Iris pigment epithelial cell (primary cell): ENCODE measurements at regions not wholly inside any gene's neighbourhood (a gene's known extent, or its start where the extent isn't known, plus 50 kb on each side); places are given as distances from the start of the nearest gene placed in this dataset.

Experiments used
- DNase-seq: peaks from one replicate; pipeline ENCODE4 v3.0.0-alpha.2; 2011; ENCODE audit warnings: low read depth

DNA sequence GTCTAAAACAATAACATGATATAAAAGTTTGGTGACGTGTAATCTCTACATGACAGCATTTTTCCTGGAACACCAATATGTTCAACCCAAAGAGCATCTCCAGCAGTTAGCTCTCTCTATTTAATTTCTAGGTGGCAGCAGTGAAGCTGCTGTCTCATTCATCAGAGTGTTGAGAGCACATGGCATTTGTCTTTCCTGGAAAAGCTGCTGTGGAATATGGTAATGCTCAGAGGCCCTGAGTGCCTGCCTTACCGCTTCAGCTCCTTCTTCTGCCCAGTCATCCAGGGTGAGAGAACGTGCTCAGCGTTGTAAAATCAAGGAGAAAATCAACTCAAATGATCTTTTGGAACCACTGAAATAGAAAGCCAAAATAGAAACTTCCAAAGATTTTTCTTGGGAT lies 640.7 kb downstream of the ADGRL2 start:
- no peak for DNase-seq

DNA sequence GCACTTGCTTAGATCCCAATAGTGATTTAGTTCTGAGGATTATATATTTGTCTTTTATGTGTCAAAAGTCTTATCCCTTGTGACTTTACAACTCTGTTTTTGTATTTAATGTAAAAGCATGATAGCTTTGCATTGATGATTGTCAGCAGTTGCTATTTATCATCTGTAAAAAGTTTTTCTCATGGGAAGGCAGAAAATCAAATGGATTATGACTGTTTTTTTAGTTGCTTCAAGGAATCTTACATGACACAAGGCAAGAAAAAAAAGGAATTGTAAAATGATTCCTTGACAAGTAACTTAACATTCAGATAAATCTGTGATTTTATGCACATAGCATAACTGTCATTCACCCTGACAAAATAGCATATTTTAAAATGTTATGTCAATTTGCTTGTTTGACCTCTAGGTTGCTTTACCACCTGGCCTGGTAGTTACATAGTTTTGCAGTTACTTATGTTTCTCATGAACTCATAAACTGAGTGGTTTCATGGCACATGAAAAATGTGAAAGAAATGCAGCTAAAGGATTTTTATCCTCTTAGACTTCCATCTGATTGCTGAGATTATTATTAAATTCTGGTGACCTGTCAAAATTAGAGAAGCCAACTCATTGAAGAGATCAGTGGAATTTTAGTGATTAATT lies 622.6 kb downstream of the ADGRL2 start:
- DNase-seq, result no peak

DNA sequence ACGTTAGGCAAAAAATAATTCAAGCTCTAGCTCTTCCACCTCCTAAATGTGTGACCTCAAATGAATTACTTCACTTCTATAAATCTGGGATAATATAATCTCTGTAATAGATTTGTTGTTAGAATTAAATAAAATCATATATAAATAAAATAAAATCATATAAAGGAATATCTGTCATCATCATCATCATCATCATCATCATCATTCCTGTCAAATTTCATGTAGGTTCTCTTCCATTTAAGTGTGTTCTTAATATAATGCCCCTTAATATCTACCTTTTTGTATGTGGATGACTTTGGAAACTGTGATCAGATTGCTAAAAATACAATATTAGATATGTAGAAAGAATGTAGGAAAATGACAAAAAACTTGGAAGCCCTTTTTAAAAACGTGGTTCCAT lies 621.0 kb downstream of the ADGRL2 start:
- DNase-seq, result no peak

DNA sequence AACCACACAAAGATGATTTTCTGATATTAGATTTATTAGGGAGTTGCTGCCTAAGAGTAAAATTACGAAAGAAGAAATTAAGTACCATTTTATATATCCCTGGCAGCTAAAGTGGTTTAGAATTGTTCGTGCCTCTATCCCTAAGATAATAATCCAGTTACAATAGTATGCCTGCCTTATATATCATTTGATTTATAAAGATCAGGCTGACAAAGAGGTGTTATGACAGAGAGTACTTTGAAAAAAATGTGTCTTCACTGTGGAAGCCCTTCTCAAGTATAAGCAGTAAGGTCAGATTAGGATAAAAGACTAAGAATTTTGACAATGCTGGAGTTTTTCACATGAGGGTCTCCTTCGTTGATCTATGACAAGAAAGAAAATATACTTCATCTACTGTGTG lies 619.9 kb downstream of the ADGRL2 start:
- DNase-seq, result no peak

DNA sequence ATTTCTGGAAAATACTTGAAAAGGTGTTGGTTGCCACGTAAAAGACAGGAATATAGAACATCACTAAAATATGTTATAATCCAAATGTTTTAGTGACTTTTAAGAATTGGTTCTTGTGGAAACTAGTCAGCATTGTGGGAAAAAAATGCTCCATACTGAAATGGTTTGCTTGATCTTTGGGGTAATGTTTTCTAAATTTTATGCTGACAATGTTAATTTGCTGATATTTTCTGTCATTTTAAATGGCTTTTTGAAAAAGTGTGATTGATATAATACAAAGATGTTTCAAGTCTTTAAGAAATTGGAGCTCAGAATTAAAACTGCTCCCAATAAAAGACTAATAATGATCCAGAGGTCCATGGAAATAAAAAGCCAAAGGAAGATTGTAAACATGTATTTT lies 610.9 kb downstream of the ADGRL2 start:
- DNase-seq, result no peak

DNA sequence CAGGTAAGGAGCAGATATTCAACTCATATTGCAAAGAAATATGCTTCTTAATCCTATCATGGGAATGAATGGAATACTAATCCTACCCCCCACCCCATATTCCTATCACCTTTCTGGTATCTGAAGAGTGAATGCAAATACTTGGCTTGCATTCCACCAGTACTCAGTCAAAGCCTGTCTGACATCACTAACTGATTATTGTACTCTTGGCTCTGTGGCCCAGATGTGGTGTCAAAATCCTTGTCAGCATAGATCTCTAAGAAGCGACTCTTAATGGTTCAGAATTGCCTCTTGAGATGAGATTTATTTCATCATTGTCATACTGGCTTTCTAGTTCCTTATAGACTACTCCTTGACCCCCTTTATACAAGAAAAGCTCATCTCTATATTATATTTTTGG lies 604.6 kb downstream of the ADGRL2 start:
- no peak for DNase-seq

DNA sequence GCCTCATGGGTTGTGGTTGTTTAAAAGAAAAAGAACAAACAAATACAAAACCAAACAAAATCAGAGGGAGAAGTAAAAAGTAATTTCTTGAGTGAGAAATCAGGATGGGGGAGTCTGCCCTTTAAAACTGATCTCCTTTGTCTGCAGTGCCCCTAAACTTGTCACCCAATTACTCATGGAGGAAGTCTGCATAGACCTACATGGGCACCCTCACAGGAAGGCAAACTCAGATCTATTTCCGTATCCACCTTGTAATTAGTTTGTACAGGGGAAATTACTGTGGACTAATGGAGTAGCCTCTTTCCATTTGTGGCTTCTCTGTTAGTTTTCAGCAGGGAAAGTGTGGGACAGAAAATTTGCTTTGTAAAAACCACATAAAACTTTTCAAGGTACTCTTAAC lies 600.4 kb downstream of the ADGRL2 start:
- no peak for DNase-seq

DNA sequence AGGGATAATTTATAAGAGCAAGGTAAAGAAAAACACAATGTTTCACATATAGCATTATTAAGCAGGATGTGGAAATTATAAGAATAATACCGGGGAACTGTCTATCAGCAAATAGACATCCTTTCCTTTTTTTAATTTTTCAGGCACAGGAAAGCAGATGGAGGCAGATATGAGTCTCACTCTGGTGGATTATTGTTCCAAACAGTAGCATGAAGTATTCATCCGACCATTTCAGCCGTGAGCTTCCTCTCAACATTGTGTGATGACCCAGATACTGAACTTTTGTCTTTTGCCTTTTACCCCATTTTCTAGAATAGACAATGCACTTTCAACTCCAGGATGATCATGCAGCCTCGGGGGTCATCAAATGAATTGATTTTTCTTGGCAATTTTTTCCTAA lies 599.8 kb downstream of the ADGRL2 start:
- no peak for DNase-seq

DNA sequence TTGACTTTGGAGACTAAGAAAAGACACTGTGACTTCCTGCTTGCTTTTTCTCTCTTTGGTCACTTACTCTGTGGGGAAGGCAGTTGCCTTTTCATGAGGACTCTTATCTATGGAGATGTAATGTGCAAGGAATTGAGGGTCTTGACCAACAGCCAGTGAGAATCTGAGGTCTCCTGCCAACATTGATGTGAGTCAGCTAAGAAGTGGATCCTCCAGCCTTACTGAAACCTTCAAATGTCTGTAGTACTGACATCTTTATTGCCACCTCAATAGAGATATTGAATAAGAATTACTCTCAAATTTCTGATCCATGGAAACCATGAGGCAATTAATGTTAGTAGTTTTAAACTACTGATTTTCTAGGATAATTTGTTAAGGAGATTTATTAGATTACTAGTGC lies 598.4 kb downstream of the ADGRL2 start:
- peak; percentile 31 for DNase-seq

DNA sequence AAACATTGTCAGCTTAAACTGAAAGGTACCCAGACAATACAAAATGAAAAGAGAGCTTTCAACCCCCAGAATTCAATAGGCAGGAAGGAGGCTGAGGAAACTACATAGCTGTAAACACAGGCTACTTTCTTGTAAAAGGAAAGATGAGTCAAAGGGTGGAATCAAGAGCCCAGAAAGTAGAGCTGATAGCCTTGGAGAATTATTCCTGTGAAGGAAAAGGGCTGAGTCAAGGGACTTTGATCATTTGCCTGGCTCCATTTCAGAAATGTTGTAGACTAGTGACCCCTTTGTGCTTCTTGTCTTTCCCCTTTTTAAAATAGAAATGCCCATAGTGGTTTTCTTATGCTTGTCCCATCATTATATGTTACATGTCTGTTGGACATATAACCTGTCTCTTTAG lies 597.6 kb downstream of the ADGRL2 start:
- peak; percentile 14 for DNase-seq

DNA sequence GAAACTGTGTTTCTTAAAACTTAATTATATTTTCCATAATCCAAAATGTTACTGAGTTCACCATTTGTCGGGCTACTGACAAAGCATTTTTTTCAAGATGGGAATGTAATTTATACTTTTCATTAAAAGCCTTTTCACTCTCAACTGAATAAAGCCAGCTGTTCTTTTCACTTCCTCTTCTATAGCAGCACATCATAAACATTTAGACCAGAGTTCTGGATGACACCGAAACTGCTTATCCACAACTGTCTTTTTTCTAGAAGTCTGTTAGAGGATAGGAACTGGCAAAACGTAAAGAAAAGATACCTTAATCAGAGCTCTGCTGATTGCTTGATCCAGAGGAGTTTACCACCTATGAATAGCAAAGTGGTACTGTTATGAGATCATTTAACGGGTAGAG lies 594.7 kb downstream of the ADGRL2 start:
- DNase-seq, result no peak

DNA sequence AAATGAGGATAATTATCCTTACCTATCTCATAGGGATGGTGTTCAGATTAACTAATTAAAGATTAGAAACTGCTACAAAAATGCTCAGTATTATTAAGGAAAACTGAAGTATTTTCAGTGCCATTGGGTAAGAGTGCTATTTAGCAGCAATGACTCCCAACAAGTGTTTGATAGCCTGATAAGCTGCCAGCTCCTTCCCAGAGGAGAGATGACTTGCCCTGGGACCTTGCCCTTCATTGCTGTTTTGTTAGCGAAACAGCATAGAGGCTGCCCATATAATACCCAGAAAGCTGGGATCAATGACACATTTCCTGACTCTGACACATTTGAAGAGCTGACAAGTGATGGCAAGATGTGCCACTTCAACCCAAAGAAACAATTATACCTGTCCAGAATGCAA lies 592.2 kb downstream of the ADGRL2 start:
- no peak for DNase-seq

DNA sequence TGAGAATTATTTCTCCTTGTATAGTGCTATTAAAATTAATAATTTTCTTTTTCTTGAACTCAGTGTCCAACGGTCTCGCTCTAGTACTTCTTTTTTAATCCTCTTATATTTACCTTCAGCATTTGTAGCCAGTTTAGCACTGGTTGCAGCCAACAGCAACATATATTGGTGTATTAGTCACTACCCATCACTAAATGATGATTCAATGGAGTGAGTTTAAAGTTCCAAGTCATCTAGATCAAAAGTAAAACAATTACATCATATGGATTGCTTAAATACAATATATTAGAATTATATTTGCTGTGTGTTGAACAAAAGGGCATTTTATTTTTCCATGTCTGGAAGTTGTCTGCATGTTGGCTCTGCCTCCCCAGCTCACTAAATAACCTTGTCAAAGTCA lies 591.8 kb downstream of the ADGRL2 start:
- DNase-seq, result peak; percentile 70

DNA sequence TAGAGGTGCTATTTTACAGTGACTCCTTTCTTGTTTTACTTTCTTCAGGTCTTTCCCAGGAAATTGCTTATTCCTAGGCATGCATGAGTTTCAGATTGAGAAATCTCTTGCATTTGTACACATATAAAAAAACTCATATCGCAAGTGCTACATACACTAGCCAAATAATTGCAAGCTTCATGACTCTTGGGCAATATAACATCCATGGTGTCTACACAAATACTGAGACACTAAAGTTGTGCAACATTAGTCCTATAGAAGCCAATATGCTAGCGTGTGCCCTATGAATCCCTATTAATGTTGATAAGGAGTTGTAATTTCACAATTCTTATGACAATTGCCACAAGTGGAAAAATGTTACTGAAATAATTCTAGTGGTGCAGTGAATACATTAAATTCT lies 591.0 kb downstream of the ADGRL2 start:
- DNase-seq, result no peak

DNA sequence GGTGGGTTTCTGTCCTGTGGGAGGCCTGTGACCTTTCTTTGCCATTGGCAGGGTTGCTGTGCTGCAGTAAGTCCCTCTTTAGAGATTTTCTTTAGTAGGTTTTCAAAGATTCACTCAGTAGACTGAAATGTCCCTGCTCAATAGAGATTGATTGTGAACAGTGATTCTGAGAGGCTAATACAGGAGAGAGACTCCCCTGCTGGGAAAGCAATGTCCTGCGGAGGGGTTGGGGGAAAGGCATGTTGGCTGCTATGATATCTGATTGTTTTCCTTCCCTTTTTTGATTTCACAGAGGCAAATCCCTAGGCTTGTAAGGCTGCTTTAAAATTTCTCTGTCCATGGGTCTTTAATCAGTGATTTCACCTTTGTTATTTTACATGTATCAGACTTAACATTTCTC lies 589.9 kb downstream of the ADGRL2 start:
- DNase-seq, result no peak

DNA sequence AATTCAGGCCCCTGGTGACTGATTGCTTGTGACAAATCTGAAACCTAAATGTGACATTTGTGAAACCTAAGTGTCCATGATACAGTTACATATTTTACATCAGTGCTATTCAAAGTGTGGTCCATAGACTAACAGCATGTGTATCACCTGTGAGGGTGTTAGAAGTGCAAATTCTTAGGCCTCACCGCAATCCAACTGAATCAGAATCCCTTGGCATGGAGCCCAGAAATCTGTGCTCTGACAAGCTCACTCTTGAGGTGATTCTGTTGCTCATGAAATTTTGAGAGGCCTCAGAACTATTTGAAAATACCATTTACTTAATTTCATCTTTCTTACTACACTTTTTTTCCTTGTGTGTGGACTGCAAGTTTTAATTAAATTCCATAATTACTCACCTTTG lies 587.9 kb downstream of the ADGRL2 start:
- peak; percentile 66 for DNase-seq

DNA sequence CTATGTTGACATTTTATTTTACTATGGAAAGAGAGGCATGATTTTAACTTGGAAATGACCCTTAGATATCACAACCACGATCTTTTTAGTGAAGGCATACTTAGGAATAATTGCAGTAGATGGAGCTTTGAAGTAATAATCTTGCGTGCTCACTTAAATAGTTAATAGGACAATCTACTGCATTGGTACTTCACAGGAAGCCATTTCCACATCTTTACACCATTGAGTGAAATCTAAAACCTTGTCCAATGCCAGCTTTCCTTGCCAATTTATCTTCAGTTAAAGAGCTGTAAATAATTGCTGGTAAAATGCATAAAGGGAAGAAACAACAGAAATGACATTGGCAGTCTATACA lies 586.3 kb downstream of the ADGRL2 start:
- no peak for DNase-seq

DNA sequence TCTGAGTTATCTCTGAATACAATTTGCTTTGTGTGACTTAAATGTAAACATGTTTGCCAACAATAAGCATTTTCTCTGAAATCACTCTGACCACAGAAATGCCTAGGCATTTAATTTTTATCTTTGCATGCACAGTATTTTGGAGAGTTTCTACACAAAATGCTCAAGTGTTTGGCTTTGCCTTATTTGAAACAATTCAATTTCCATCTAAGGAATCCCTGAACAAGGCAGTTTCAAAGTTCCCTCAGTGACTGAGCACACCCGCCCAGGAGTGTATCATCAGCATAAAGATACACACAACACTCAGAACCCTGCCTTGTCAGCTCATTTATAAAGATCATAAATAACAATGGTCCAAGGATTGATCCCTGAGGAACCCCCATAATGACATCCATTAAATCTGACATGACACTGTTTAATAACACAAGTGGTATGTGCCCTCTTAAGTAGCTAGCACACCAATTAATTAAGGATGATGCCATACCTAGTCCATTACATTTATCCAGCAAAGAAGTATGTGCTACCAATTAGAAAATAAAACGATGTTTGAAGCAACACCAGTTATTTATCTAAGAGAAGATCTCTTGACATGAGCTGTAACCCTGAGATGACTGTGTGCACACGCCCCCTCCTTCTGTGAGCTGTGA lies 585.8 kb downstream of the ADGRL2 start:
- DNase-seq, result no peak

DNA sequence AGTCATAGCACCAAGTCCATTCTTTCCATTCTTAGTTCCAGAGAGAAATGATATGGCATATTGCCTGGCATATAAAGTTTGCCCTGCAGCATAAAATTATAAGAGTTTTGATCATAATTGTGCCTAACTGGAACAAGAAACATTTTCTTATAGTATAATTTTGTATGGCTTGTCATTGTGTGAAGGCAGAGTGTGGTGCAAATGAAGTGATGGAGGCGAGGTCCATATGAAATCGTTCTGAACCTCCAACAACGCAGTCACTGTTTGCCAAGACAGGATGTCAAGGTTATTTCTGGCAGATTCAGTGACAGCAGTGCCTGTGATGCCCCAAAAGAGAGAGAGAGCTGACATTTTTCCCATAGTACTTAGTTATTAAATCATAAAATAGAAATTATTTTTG lies 584.0 kb downstream of the ADGRL2 start:
- no peak for DNase-seq

DNA sequence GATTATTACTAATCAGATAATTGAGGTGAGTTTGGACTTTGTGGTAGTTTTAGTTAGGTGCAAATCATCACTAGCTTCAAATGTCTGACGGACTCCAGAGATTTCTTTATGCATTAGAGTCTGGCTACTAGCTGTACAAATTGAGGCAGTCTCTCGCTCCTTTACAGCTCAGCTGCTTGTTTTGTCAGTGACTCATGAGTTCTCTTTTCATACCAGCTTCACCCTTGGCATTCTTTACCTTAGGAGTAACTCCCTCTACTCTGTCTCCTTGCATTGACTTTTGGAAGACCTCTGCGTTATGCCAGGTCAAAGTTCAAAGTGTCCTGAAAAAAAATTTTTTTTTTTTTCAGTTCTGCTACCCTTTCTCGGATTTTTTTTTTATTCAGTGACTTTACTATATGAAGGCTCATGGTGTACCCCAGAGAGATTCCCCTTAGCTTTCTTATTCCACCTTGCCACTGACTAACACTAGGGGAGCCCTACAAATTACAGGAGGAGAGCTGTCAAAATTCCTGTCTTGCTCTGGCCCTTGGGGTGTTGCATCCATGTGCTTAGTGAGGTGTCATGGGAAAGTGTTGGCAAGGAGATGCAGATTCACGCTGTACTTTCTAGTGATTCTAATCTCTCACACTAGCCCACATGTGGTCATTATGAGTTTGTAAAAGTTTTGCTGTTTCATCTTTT lies 576.6 kb downstream of the ADGRL2 start:
- DNase-seq, result peak; percentile 32

DNA sequence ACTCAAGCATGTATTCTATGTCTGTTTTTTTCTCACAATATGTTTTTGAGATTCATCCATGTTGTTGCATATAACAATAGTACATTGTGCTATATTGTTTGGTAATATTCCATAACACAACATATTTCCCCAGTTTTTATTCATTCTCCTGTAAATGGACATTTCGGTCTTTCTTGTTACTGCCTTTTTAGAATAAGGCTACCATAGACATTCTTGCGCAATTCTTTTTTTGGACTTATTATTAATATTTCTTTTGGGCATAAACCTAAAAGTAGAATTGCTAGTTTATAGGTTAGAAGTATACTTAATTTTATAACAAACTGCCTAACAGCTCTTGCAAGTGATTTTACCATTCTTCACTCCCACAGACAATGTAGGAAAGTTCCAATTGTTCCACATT lies 573.0 kb downstream of the ADGRL2 start:
- DNase-seq, result no peak

DNA sequence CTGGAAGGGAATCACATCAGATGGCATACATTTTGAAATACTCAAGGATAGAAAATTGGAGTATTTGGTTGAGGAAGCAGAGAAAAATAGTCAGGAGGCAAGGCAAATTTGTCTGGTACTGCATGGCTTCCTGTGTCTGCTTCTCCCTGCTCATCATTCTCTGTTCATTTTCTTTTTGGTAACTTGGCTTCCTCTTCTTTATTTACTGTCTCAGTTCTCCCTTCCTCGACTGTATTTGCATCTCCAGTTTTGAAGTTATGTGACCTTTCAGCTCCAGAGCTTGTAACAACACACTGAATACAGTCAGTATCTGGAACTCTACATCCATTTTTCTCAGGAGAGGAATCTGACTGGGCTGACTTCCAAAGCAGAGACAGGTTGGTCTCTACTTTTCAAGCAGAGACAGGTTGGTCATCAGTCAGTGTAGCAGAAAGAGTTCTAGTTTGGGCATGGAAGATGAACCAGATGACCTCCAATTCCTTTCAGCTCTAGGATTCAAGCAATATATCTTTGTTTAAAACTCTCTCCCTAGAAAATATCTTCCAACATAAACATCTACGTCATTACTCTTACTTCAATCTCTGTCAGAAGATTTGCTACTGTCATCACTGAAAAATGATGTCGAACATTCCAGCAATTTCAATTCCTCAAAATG lies 571.2 kb downstream of the ADGRL2 start:
- no peak for DNase-seq

DNA sequence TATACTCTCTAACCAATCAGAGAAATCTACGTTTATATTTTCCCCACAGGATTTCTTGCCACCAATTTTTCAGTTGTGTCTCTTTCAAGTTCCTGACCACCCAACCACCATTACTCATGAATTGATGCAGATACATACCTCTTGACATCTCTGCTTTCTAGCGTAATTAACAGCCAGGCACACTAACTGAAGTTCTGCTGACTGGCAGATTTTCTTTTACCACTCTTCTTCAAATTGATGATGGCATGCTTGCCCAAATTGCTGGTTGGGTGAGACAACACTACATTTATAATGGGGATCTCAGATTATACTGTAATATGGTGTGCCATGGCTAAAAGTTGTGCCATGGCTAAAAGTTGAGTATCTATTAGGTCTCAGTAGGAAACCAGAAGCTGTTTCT lies 566.7 kb downstream of the ADGRL2 start:
- DNase-seq, result no peak
